Naive thymus-derived CD8-positive, alpha-beta T cell (primary cell): ENCODE measurements at regions not wholly inside any gene's neighbourhood (a gene's known extent, or its start where the extent isn't known, plus 50 kb on each side); places are given as distances from the start of the nearest gene placed in this dataset.

ENCODE experiments used
- ATAC-seq, 2 donors: fragments of 150-1000 bp; cut with Tn5 transposase in 1 of 2; sonication (Bioruptor Pico), chemical (Tn5 transposase) in 1 of 2; 1 replicate in 1 of 2; 2 replicates in 1 of 2; pipeline ENCODE4 v1.10.0; 2021; ENCODE audit warnings: mild to moderate bottlenecking in 2 of 2, moderate library complexity in 2 of 2
- POLR2A ChIA-PET: fragments of 350-600 bp; sonication (Branson Sonifier 250); formaldehyde crosslinking; loops from one replicate; lab custom pipeline; 2021; ENCODE audit warnings: antibody characterized with exemption; lab: Charles Lee
- DNase-seq, 10 donors: peaks; one replicate each; pipeline versions ENCODE4 v3.0.0 to v3.0.0-alpha.2; 2020 to 2022
- H3K27ac Mint-ChIP-seq, 10 donors: one replicate each; pipeline ENCODE4 v1.8.0; 2020 to 2022; ENCODE audit warnings: mild to moderate bottlenecking in 10 of 10, mixed read lengths in 10 of 10, moderate library complexity in 4 of 10, inconsistent platforms in 1 of 10
- H3K27me3 Mint-ChIP-seq, 5 donors: one replicate each; pipeline ENCODE4 v1.8.0; 2021 to 2022; ENCODE audit warnings: mixed read lengths in 5 of 5
- H3K36me3 Mint-ChIP-seq, 3 donors: one replicate each; pipeline ENCODE4 v1.8.0; 2020 to 2022; ENCODE audit warnings: mixed read lengths in 3 of 3, mild to moderate bottlenecking in 2 of 3, inconsistent platforms in 1 of 3
- H3K4me1 Mint-ChIP-seq, 4 donors: one replicate each; pipeline ENCODE4 v1.8.0; 2021 to 2022; ENCODE audit warnings: mixed read lengths in 4 of 4
- H3K4me3 Mint-ChIP-seq, 10 donors: one replicate each; pipeline ENCODE4 v1.8.0; 2020 to 2022; ENCODE audit warnings: mild to moderate bottlenecking in 10 of 10, mixed read lengths in 10 of 10, moderate library complexity in 6 of 10, inconsistent platforms in 1 of 10
- H3K9me3 Mint-ChIP-seq, 9 donors: one replicate each; pipeline ENCODE4 v1.8.0; 2020 to 2022; ENCODE audit warnings: mixed read lengths in 9 of 9, mild to moderate bottlenecking in 3 of 9, inconsistent platforms in 1 of 9, moderate library complexity in 1 of 9

GRCh38 chr2:180927030-180927686 lies 53.2 kb upstream of the UBE2E3 start:
- no peak for ATAC-seq
- peaks cover 2 to 12% (median 7%) of the 10 kb centered on the region in 5 donors for H3K27me3 Mint-ChIP-seq
- no peaks in the 10 kb centered on the region for H3K9me3 Mint-ChIP-seq
- no peaks in the 10 kb centered on the region for H3K36me3 Mint-ChIP-seq
- H3K4me1 Mint-ChIP-seq: no peaks in the 10 kb centered on the region
- POLR2A ChIA-PET: no interaction called here
- H3K4me3 Mint-ChIP-seq: no peak overlapping the region
- H3K27ac Mint-ChIP-seq: no peak overlapping the region
- DNase-seq: no peak

- POLR2A ChIA-PET: no interaction called here
- no peaks in the 10 kb centered on the region for H3K4me1 Mint-ChIP-seq
- H3K27me3 Mint-ChIP-seq: peaks cover 2 to 12% (median 7%) of the 10 kb centered on the region in 5 donors
- DNase-seq (no peak), ATAC-seq (no peak)
- H3K27ac Mint-ChIP-seq: no peak overlapping the region
- H3K36me3 Mint-ChIP-seq: no peaks in the 10 kb centered on the region
- no peak overlapping the region for H3K4me3 Mint-ChIP-seq
- H3K9me3 Mint-ChIP-seq: no peaks in the 10 kb centered on the region
Observed at GRCh38 chr2:180925700-180926099, 54.7 kb upstream of the UBE2E3 start.

GRCh38 chr2:180924063-180924462 lies 56.3 kb upstream of the UBE2E3 start:
- Mint-ChIP-seq H3K9me3 (no peaks in the 10 kb centered on the region), H3K36me3 (no peaks in the 10 kb centered on the region), H3K4me1 (no peaks in the 10 kb centered on the region), H3K4me3 (no peak overlapping the region), H3K27ac (no peak overlapping the region), H3K27me3 (peaks cover 2 to 18% (median 7%) of the 10 kb centered on the region in 5 donors)
- ATAC-seq (no peak), DNase-seq (no peak)
- POLR2A ChIA-PET: no interaction called here

- ATAC-seq: no peak
- POLR2A ChIA-PET: no interaction called here
- Mint-ChIP-seq H3K9me3 (no peaks in the 10 kb centered on the region), H3K27ac (no peak overlapping the region), H3K4me1 (no peaks in the 10 kb centered on the region), H3K36me3 (no peaks in the 10 kb centered on the region), H3K4me3 (no peak overlapping the region), H3K27me3 (peaks cover 5 to 14% (median 7%) of the 10 kb centered on the region in 5 donors)
- DNase-seq: no peak
Observed at GRCh38 chr2:180910831-180911665, 69.4 kb upstream of the UBE2E3 start.

DNA sequence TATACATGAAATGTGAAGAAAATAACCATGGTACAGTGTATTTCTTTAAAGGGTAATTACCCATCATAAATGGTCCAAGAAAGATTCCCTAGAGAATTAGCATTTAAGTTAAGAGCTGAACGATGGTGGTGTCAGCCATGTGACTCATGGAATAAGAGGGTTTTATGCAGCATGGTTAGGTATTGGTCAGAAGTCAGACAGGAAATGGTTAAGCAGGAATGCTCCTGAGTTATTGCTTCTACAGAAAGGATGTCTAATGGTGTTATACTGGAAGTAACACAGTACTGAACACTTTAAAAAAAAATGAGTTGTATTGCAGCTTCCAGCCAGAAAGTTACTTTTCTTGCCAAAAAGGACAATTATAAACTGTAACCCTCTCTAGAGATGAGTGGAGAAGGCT lies 72.7 kb upstream of the UBE2E3 start:
- Mint-ChIP-seq H3K27me3 (peaks cover 5 to 15% (median 7%) of the 10 kb centered on the region in 5 donors), H3K4me3 (no peak overlapping the region), H3K27ac (no peak overlapping the region), H3K4me1 (no peaks in the 10 kb centered on the region), H3K9me3 (no peaks in the 10 kb centered on the region), H3K36me3 (no peaks in the 10 kb centered on the region)
- POLR2A ChIA-PET: no interaction called here
- ATAC-seq: no peak
- no peak for DNase-seq

DNA sequence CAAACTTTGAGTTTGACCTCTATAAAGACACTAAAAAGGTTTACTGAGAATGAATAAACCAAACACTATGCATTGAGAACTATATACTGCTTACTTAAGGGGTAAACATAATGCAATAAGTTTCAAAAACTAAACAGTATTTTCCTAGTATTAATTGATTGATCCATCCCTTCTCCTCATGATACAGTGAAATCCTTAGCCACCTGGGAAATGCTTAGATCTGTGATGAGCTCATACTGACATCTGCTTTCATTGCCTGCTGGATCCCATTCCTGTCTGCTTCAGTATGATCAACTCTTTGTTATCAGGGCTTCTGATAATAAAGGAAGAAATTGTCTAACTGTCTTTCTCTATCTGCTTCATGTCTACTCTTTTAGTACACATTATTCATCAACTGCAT lies 74.9 kb upstream of the UBE2E3 start:
- no peak for DNase-seq

DNA sequence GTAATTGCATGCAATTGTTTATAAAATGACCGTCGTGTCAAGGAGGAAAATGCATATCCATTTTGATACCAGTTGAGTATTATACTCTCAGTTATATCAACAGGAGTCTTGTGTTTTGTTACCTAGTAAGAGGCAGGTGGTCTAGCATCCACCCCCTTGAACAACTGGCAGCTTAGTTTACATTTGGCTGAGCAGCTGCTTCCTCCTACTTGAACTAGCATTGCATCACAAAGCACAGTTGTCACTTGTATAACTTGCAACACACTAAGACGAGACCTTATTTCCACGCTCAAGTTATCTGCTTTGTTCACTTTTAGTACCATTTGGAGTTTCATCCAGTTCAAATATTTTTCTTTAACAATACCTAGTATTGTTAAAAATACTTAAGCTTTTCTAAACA lies 75.4 kb upstream of the UBE2E3 start:
- no peak overlapping the region for H3K27ac Mint-ChIP-seq
- H3K4me1 Mint-ChIP-seq: no peaks in the 10 kb centered on the region
- DNase-seq (no peak), ATAC-seq (no peak)
- peaks cover 9 to 31% (median 18%) of the 10 kb centered on the region in 5 donors for H3K27me3 Mint-ChIP-seq
- no peaks in the 10 kb centered on the region for H3K9me3 Mint-ChIP-seq
- H3K4me3 Mint-ChIP-seq: no peak overlapping the region
- no peaks in the 10 kb centered on the region for H3K36me3 Mint-ChIP-seq
- POLR2A ChIA-PET: no interaction called here

More for the DNA sequence above, 74.9 kb upstream of the UBE2E3 start:
- H3K4me1 Mint-ChIP-seq: no peaks in the 10 kb centered on the region
- POLR2A ChIA-PET: no interaction called here
- ATAC-seq: no peak
- peaks cover 9 to 30% (median 18%) of the 10 kb centered on the region in 5 donors for H3K27me3 Mint-ChIP-seq
- H3K36me3 Mint-ChIP-seq: no peaks in the 10 kb centered on the region
- no peak overlapping the region for H3K4me3 Mint-ChIP-seq
- H3K9me3 Mint-ChIP-seq: no peaks in the 10 kb centered on the region
- H3K27ac Mint-ChIP-seq: no peak overlapping the region

DNA sequence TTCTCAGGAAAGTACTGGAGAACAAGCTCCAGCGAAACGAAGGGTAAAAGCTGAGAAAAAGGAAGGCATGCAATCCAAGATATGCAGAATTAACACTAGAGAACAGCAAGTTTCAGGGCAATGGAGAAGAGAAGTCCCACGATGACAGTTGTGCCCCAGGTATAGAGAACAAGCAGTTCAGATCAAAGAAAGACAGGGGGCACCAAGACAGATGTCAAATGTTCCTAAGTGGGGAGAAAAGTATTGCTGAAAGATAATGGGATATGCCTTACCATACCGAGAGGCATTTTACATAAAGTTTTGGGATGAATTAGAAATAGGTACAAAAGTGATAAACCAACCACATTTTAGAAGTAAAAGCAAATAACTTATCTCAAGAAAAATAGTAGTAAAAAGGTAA lies 79.1 kb upstream of the UBE2E3 start:
- H3K27ac Mint-ChIP-seq: no peak overlapping the region
- POLR2A ChIA-PET: no interaction called here
- peaks cover 14 to 50% (median 34%) of the 10 kb centered on the region in 5 donors for H3K27me3 Mint-ChIP-seq
- no peak for ATAC-seq
- H3K4me3 Mint-ChIP-seq: no peak overlapping the region
- H3K36me3 Mint-ChIP-seq: no peaks in the 10 kb centered on the region
- no peaks in the 10 kb centered on the region for H3K9me3 Mint-ChIP-seq
- H3K4me1 Mint-ChIP-seq: no peaks in the 10 kb centered on the region
- no peak for DNase-seq

DNA sequence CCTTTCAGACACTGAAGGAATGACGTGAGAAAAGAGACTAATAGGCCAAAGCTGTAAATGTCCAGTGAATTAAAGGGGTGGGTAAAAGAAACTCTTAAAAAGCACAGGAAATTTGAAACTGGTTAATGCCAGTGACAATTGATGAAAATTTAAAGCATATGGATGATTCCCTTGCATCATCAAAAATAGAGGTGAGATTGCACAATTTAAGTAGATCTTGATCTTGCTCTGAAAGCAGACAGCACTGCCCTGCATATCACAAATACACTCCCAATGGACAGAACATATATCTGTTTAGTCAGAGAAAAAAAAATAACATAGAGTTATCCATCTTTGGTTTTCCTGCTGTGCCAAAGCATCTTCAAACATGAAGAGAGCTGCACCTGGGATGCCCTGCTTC lies 86.7 kb upstream of the UBE2E3 start:
- DNase-seq: no peak
- Mint-ChIP-seq H3K9me3 (no peaks in the 10 kb centered on the region), H3K36me3 (no peaks in the 10 kb centered on the region), H3K27me3 (peaks cover 7 to 18% (median 14%) of the 10 kb centered on the region in 5 donors), H3K27ac (no peak overlapping the region), H3K4me1 (no peaks in the 10 kb centered on the region), H3K4me3 (no peak overlapping the region)
- POLR2A ChIA-PET: no interaction called here
- no peak for ATAC-seq

DNA sequence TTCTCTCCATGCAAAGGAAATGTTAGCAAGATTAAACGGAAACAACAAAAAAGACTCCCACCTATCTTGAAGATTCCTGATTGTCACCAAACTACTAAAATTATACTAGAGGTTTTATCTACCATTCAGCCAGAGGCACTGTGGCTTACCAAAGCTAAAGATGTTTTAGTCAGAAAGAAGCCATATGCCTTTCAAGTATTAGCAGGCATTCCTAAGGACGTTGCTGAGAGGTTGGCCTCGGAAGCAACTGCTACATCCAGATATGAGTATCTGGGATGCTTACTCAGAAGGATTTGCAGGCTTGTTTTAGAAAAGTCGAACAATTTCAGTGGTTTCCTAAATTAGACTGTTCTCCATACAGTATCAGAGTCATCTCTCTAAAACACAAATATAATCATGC lies 88.3 kb upstream of the UBE2E3 start:
- no peak overlapping the region for H3K4me3 Mint-ChIP-seq
- H3K9me3 Mint-ChIP-seq: no peaks in the 10 kb centered on the region
- no peaks in the 10 kb centered on the region for H3K4me1 Mint-ChIP-seq
- POLR2A ChIA-PET: no interaction called here
- no peaks in the 10 kb centered on the region for H3K36me3 Mint-ChIP-seq
- H3K27ac Mint-ChIP-seq: no peak overlapping the region
- ATAC-seq: no peak
- H3K27me3 Mint-ChIP-seq: peaks cover 7 to 18% (median 11%) of the 10 kb centered on the region in 5 donors
- no peak for DNase-seq

DNA sequence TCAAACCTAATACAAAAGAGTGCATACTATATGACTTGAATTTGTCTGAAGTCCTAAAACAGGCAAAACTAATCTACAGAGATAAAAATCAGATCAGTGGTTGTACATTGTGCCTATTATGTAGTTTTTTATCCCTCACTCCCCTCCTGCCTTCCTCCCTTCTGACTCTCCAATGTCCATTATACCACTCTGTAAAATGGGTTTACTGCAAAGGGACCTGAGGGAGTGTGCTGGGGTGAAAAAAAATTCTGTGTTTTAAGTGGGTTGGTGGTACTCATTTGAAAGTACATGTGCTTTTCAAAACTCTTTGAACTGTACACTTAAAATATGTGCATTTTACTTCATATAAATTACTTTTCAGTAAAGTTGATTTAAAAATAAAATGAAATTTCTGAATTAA lies 89.0 kb upstream of the UBE2E3 start:
- Mint-ChIP-seq H3K9me3 (peaks cover 0 to under 1% (median 0%) of the 10 kb centered on the region in 9 donors), H3K4me1 (no peaks in the 10 kb centered on the region), H3K4me3 (no peak overlapping the region), H3K27ac (no peak overlapping the region), H3K36me3 (no peaks in the 10 kb centered on the region), H3K27me3 (peaks cover 2 to 13% (median 7%) of the 10 kb centered on the region in 5 donors)
- POLR2A ChIA-PET: no interaction called here
- ATAC-seq: no peak
- no peak for DNase-seq

- Mint-ChIP-seq H3K36me3 (no peaks in the 10 kb centered on the region), H3K4me3 (no peak overlapping the region), H3K4me1 (no peaks in the 10 kb centered on the region), H3K27ac (no peak overlapping the region), H3K27me3 (peaks cover 2 to 13% (median 5%) of the 10 kb centered on the region in 5 donors), H3K9me3 (peaks cover 0 to 4% (median 0%) of the 10 kb centered on the region in 9 donors)
- DNase-seq (no peak), ATAC-seq (no peak)
- POLR2A ChIA-PET: no interaction called here
Observed at GRCh38 chr2:180890781-180891180, 89.6 kb upstream of the UBE2E3 start.

GRCh38 chr2:180882959-180883358 lies 97.4 kb upstream of the UBE2E3 start:
- no peaks in the 10 kb centered on the region for H3K36me3 Mint-ChIP-seq
- H3K4me3 Mint-ChIP-seq: no peak overlapping the region
- H3K9me3 Mint-ChIP-seq: peaks cover 0 to 28% (median 13%) of the 10 kb centered on the region in 9 donors
- H3K27ac Mint-ChIP-seq: no peak overlapping the region
- peaks cover 7 to 18% (median 11%) of the 10 kb centered on the region in 5 donors for H3K27me3 Mint-ChIP-seq
- ATAC-seq: no peak
- DNase-seq: no peak
- POLR2A ChIA-PET: no interaction called here
- no peaks in the 10 kb centered on the region for H3K4me1 Mint-ChIP-seq
